ENCODE measurements at regions not wholly inside any gene's neighbourhood (a gene's known extent, or its start where the extent isn't known, plus 50 kb on each side); places are given as distances from the start of the nearest gene placed in this dataset.

DNA sequence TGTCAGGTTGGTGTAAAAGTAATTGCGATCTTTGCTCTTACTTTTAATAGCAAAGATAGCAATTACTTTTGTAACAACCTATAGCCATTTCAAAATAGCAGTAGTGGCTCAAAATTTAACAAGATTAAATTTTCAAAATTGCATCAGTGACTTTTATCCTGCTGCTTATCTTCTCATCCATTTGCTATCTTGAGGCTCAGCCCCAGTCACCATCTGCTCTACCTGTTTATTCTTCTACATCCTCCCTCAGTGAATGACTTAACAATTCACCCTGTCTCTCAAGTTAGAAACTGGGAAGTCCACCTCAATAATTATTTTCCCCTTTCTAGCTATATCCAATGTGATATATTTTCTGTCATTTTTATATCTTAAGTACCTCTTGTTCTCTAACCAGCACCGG, 148.6 kb upstream of the ZNF804A start:
- no peak for TF ChIP-seq POLR2A (IDR thresholded peaks at IDR 0.05)
- TF ChIP-seq, protein P1, sequence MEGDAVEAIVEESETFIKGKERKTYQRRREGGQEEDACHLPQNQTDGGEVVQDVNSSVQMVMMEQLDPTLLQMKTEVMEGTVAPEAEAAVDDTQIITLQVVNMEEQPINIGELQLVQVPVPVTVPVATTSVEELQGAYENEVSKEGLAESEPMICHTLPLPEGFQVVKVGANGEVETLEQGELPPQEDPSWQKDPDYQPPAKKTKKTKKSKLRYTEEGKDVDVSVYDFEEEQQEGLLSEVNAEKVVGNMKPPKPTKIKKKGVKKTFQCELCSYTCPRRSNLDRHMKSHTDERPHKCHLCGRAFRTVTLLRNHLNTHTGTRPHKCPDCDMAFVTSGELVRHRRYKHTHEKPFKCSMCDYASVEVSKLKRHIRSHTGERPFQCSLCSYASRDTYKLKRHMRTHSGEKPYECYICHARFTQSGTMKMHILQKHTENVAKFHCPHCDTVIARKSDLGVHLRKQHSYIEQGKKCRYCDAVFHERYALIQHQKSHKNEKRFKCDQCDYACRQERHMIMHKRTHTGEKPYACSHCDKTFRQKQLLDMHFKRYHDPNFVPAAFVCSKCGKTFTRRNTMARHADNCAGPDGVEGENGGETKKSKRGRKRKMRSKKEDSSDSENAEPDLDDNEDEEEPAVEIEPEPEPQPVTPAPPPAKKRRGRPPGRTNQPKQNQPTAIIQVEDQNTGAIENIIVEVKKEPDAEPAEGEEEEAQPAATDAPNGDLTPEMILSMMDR (IDR thresholded peaks at IDR 0.05) = no peak

All from vagina (tissue), 2 donors.